Activated T-cell treated with anti-CD3 and anti-CD28 coated beads, Interleukin-2, amount 50 U/mL, for 4 hours (primary cell): ENCODE measurements at regions not wholly inside any gene's neighbourhood (a gene's known extent, or its start where the extent isn't known, plus 50 kb on each side); places are given as distances from the start of the nearest gene placed in this dataset.

Source experiments
- ATAC-seq, 2 donors: fragments of 200-7000 bp; cut with Tn5 transposase; one replicate each; pipeline ENCODE4 v1.10.0; 2021
- DNase-seq: peaks from one replicate; pipeline ENCODE4 v3.0.0-alpha.2; 2020
- H3K27me3 Mint-ChIP-seq: one replicate; pipeline ENCODE4 v1.8.0; 2021; ENCODE audit warnings: low read depth, mixed read lengths
- H3K36me3 Mint-ChIP-seq: one replicate; pipeline ENCODE4 v1.8.0; 2022; ENCODE audit warnings: mixed read lengths; ENCODE audit not compliant: insufficient read depth
- H3K4me1 Mint-ChIP-seq: one replicate; pipeline ENCODE4 v1.8.0; 2021; ENCODE audit warnings: low read depth, mixed read lengths
- H3K4me3 Mint-ChIP-seq: one replicate; pipeline ENCODE4 v1.8.0; 2021; ENCODE audit warnings: mild to moderate bottlenecking, moderate library complexity, mixed read lengths
- H3K9me3 Mint-ChIP-seq: one replicate; pipeline ENCODE4 v1.8.0; 2021; ENCODE audit warnings: mixed read lengths

DNA sequence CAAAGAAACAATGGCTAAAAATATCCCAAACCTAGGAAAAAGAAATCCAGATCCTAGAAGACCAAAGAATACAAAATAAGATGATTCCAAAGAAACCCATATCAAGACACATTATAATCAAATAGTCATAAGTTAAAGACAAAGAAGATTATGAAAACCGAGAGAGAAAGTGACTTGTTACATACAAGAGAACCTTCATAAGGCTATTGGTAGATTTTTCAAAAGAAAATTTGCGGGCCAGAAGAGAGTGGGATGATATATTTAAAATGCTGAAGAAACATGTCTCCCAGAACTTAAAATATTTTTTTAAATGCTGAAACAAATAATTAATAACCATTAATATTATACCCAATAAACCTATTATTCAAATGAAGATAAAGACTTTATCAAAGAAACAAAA lies 687.3 kb downstream of the TLE4 start:
- H3K36me3 Mint-ChIP-seq = peaks cover 4% of the 10 kb centered on the region
- H3K27me3 Mint-ChIP-seq = no peaks in the 10 kb centered on the region
- peaks cover 23% of the 10 kb centered on the region for H3K9me3 Mint-ChIP-seq
- DNase-seq (no peak), ATAC-seq (no peak)
- no peak overlapping the region for H3K4me3 Mint-ChIP-seq
- H3K4me1 Mint-ChIP-seq = no peaks in the 10 kb centered on the region

DNA sequence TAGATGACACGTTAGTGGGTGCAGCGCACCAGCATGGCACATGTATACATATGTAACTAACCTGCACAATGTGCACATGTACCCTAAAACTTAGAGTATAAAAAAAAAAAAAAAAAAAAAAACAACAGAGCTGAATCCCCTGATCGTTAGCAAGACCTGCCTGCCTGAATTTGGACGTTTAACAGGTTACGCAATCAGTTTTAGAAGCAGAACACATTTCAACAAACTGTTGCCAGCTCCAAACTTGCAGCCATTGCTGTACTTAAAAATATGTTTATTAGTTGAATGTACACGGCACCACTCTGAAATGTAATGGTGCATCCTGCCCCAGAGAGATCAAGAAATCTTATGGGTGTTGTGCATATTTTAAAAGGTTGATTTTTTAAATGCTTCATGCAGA lies 680.0 kb downstream of the TLE4 start:
- no peaks in the 10 kb centered on the region for H3K4me1 Mint-ChIP-seq
- H3K4me3 Mint-ChIP-seq = no peak overlapping the region
- H3K36me3 Mint-ChIP-seq = no peaks in the 10 kb centered on the region
- H3K9me3 Mint-ChIP-seq = peaks cover 9% of the 10 kb centered on the region
- no peaks in the 10 kb centered on the region for H3K27me3 Mint-ChIP-seq
- ATAC-seq (no peak), DNase-seq (no peak)

DNA sequence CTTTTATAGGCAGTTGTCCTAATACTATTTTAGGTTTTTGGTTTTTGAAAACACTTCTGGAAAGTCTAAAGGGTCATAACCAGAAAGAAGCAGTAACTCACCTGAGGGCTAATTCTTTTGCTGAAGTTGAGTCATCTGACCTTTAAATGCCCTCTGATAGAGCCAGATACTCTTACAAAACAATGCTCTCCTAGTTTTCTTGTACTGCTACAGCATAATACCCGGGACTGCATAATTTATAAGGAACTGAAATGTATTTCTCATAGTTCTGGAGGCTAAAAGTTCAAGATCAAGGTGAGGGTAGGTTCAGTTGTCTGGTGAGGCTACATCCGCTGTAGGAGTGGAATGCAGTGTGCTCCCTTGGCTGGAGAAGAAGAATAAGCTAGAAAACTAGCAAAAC lies 670.3 kb downstream of the TLE4 start:
- ATAC-seq (no peak), DNase-seq (no peak)
- no peaks in the 10 kb centered on the region for H3K4me1 Mint-ChIP-seq
- no peaks in the 10 kb centered on the region for H3K27me3 Mint-ChIP-seq
- no peaks in the 10 kb centered on the region for H3K9me3 Mint-ChIP-seq
- no peak overlapping the region for H3K4me3 Mint-ChIP-seq
- H3K36me3 Mint-ChIP-seq = no peaks in the 10 kb centered on the region

DNA sequence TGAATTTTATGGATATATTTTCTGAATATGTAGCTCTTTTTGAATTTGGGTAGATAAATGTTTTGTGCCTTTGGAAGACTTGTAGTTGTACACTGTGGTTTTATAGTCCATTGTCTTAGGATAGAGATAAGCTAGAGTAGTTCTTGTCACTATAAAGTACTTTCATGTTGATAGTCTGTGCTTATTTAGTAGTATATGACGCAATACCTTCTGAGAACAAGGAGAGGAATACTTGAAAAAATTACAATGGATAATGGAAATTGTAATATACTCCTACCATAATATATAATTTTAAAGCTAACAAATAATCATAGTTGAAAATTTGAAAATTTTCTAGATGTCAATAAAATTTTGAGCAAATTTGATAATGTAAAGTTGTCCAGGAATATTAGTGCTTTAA lies 664.0 kb downstream of the TLE4 start:
- no peaks in the 10 kb centered on the region for H3K27me3 Mint-ChIP-seq
- ATAC-seq (no peak), DNase-seq (no peak)
- no peaks in the 10 kb centered on the region for H3K36me3 Mint-ChIP-seq
- no peaks in the 10 kb centered on the region for H3K4me1 Mint-ChIP-seq
- no peak overlapping the region for H3K4me3 Mint-ChIP-seq
- peaks cover 4% of the 10 kb centered on the region for H3K9me3 Mint-ChIP-seq

DNA sequence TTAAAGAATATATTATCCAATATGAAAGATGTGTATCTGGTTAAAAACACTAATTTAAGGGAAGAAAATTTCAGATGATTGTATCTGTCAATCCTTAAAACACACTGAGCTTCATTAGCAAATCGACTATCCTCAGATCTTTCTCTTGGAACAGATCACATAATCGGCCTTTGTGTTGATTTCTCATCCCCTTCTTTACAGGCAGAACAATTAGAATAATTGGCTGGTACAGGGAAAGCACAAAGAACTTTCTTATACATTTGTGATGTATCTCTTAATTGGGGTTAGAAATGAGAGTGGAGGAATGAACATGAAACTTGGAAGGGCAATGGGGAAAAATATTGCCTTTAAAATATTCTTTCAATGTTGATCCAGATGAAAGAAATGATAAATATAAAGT lies 662.1 kb downstream of the TLE4 start:
- DNase-seq = no peak
- Mint-ChIP-seq H3K27me3 (no peaks in the 10 kb centered on the region), H3K36me3 (no peaks in the 10 kb centered on the region), H3K4me1 (no peaks in the 10 kb centered on the region), H3K4me3 (no peak overlapping the region), H3K9me3 (peaks cover 4% of the 10 kb centered on the region)
- ATAC-seq = no peak

DNA sequence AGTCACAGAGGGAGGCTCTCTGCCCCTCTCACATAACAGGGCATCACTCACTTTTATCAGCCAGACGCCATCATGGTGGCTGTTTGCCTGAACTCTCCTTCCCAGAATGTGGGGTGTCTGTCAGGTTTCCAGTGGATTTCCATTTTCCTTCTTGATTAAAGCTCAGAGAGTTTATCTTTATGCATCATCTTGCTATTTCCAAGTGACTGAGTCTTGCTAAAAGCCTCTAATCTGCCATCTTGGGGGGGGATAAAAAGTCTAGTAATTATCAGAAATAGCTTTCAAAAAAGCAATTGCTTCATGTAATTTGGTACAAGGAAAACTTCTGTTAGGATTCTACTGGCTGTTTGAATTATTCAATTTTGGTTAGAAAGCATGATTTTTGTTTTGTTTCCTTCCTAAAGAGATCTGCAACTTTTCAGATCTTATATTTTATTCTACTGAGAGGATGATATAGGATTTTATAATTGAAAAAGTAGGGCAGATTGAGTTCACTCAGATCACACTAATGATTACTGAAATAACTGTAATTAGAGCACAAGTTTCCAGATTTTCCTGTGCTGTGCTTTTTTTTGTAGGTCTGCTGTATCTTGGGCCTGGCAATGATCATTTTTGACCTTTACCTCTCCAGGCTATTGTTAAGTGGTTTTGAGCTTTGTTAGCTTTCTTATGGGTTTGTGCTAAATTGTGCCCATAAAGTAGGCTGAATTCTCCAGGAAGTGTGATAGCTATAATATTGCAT lies 661.5 kb downstream of the TLE4 start:
- no peaks in the 10 kb centered on the region for H3K4me1 Mint-ChIP-seq
- peaks cover 4% of the 10 kb centered on the region for H3K9me3 Mint-ChIP-seq
- no peaks in the 10 kb centered on the region for H3K36me3 Mint-ChIP-seq
- ATAC-seq = no peak
- H3K4me3 Mint-ChIP-seq = no peak overlapping the region
- no peaks in the 10 kb centered on the region for H3K27me3 Mint-ChIP-seq
- no peak for DNase-seq

DNA sequence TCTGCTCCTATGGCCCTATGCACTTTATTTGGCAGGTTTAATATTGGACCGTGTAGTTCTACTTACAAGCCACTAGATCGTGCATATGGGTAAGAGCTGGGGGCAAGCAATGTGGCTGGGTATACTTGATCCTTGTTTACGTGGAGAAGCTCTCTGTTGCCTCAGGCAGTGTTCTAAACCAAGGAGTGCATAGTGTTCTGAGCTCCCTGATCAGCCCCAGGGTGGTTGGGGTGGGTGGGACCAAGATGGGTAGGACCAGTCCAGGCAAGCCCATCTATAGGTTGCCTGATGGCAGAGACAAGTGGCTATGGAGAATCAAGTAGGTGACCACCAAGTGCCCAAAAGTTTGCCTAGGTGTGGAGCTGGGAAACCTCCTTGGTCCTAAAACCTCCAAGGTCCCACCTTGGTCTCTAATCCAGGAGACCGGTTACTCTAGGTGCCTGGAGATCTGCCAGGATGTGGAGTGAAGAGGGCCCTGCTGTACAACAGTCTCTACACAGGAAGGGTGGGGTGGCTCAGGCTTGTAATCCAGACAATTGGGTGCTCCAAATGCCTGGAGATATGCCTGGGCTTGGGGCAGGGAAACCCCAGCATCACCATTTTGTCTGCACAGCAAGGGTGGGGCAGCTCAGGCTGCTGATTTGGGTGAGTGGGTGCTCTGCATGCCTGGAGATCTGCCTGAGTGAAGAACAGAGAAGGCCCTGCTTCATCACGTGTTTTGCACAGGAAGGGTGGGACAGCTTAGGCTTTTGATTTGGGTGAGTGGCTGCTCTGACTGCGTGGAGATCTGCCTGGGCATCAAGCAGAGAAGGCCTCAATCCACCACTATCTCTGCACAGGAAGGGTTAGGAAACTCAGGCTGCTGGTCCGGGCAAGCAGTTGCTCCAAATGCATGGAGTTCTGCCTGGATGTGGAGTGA lies 659.8 kb downstream of the TLE4 start:
- Mint-ChIP-seq H3K36me3 (no peaks in the 10 kb centered on the region), H3K9me3 (peaks cover 2% of the 10 kb centered on the region), H3K27me3 (no peaks in the 10 kb centered on the region), H3K4me1 (no peaks in the 10 kb centered on the region), H3K4me3 (no peak overlapping the region)
- DNase-seq (no peak), ATAC-seq (no peak)

DNA sequence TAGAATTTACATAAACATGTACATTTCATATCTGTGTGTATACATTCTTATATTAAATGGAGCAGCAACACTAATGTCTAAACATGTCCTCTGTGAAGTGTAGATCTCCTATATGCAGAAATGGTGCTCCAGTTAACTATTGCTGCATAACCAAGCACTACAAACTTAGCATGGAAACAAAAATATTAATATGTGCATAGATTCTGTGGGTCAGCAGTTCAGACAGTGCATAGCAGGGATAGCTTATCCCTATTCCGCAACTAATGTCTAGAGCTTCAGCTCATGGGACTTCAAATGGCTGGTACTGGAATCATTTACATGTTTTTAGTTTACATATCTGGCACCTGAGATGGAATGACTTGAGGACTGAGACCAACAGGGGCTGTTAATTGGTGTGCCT lies 652.1 kb downstream of the TLE4 start:
- DNase-seq (no peak), ATAC-seq (no peak)
- no peaks in the 10 kb centered on the region for H3K27me3 Mint-ChIP-seq
- no peaks in the 10 kb centered on the region for H3K36me3 Mint-ChIP-seq
- no peak overlapping the region for H3K4me3 Mint-ChIP-seq
- H3K4me1 Mint-ChIP-seq = no peaks in the 10 kb centered on the region
- H3K9me3 Mint-ChIP-seq = no peaks in the 10 kb centered on the region

DNA sequence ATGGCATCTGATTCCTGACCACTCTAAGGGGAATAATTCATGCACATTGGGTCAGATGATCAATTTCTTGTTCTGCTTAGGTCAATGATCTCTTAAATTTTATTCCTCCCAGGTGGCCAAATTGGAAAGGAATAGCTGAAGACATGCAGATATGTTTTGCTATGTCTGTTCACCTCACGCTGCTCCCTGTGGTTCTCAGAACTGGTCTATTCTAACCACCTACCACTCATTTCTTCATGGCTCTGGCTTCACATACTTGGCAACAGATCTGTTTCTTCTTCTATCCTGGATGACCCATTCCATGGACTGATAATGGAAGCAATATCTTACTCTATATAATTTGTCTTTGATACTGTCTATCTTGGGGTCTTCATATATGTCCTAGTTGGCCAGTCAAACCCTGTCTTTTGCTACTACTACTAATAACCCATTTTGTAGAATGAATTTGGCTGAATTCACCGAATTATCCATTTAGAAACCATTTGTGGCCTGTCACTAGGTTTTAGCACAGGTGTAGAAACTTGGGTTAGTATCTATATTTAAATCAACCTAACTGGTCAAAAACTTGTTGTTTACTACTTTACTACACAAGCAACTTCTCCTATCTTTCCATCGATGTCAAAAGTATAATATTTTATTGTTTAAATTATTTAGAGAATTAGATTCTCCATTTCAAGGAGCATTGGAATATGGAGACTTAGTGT lies 650.9 kb downstream of the TLE4 start:
- H3K9me3 Mint-ChIP-seq = no peaks in the 10 kb centered on the region
- H3K4me1 Mint-ChIP-seq = no peaks in the 10 kb centered on the region
- no peaks in the 10 kb centered on the region for H3K27me3 Mint-ChIP-seq
- no peak for ATAC-seq
- H3K4me3 Mint-ChIP-seq = no peak overlapping the region
- no peak for DNase-seq
- no peaks in the 10 kb centered on the region for H3K36me3 Mint-ChIP-seq

DNA sequence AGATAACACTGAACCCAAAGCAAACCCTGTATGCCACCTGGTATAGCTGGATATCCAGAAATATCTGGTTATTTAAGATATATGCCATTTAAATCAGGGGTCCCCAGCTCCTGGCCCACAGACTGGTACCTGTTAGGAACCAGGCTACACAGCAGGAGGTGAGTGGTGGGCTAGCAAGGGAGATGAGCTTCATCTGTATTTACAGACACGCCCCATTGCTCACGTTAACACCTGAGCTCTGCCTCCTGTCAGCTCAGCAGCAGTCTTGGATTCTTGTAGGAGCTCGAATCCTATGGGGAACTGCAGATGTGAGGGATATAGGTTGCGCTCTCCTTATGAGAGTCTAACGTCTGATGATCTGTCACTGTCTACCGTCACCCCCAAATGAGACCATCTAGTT lies 646.6 kb downstream of the TLE4 start:
- Mint-ChIP-seq H3K4me1 (no peaks in the 10 kb centered on the region), H3K9me3 (no peaks in the 10 kb centered on the region), H3K4me3 (no peak overlapping the region), H3K36me3 (no peaks in the 10 kb centered on the region), H3K27me3 (no peaks in the 10 kb centered on the region)
- ATAC-seq (no peak), DNase-seq (no peak)

DNA sequence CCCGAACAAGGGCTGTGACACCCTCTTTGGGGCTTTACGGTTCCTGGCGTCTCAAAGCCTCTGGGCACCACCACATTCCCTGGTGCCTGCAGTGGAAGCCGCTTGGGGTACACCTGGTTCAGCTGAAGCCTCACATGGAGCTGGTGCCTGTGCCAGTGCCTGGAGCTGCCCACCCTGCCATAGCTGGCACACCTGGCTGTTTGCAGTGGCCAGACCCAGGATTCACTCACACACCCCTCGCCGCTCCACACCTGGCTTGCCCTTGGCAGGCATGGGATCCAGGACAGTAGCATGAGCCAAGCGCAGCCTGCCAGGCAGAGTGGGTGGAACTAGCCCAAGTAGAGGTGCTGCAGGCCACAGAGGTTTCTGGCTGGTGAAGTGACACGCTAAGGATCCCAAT lies 641.8 kb downstream of the TLE4 start:
- ATAC-seq (no peak), DNase-seq (no peak)
- Mint-ChIP-seq H3K4me3 (no peak overlapping the region), H3K36me3 (no peaks in the 10 kb centered on the region), H3K9me3 (peaks cover 7% of the 10 kb centered on the region), H3K27me3 (no peaks in the 10 kb centered on the region), H3K4me1 (no peaks in the 10 kb centered on the region)

DNA sequence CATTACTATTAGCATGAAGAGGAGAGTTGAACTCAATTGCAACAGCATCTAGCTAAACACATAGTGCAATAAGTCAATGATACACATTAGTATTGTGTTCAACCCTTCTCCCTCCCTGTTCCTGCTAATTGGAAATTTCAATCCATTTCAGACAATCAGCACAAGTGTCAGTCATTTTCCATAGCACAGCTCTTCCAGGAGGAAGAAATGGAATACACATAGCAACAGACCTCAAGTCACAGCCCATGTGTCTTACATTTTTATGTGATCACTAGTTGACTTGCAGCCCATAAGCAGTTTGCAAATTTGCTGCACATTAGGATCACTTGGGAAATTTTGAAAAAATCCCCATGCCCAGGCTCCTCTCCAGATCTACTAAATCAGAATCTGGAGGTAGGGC lies 636.9 kb downstream of the TLE4 start:
- Mint-ChIP-seq H3K4me3 (no peak overlapping the region), H3K9me3 (peaks cover 13% of the 10 kb centered on the region), H3K4me1 (no peaks in the 10 kb centered on the region), H3K27me3 (no peaks in the 10 kb centered on the region), H3K36me3 (no peaks in the 10 kb centered on the region)
- no peak for ATAC-seq
- DNase-seq = no peak

DNA sequence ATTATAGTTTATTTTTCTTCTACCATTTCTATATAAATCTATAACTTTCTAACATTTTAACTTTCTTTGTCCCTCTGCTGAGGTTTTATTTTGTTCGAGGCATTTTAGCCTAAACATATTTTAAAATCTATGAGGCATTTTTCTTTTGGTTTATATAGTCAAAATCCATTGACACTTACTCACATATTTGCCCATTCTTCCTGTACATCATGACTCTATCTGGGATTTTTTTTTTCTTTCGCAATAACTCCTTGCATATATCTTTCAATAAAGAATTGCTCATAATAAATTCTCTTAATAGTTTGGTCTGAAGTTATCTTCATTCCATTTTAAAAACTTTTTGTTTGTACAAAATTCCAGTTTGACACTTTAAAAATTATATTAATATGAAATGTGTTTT lies 632.3 kb downstream of the TLE4 start:
- H3K4me3 Mint-ChIP-seq = no peak overlapping the region
- DNase-seq (no peak), ATAC-seq (no peak)
- no peaks in the 10 kb centered on the region for H3K27me3 Mint-ChIP-seq
- no peaks in the 10 kb centered on the region for H3K36me3 Mint-ChIP-seq
- H3K9me3 Mint-ChIP-seq = peaks cover 5% of the 10 kb centered on the region
- H3K4me1 Mint-ChIP-seq = no peaks in the 10 kb centered on the region

DNA sequence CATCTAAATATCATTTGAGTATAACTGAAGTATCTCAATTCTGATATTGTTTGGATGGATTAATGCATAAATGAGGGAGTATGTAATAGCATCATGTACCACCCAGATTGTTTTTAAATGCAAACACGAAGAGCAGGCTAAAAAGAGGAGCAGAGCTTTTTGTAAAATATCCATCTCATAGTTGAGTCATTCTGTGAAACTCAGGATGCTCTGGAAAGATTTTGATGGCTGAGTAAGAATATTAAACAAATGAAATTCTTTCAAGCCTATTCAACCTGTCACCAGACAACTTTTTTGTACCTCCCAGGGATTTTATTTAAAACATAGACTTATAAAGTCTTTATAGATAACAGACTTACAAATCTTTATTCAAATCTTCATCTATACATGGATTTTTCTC lies 625.9 kb downstream of the TLE4 start:
- DNase-seq (no peak), ATAC-seq (no peak)
- no peaks in the 10 kb centered on the region for H3K9me3 Mint-ChIP-seq
- no peaks in the 10 kb centered on the region for H3K36me3 Mint-ChIP-seq
- H3K27me3 Mint-ChIP-seq = no peaks in the 10 kb centered on the region
- H3K4me1 Mint-ChIP-seq = no peaks in the 10 kb centered on the region
- no peak overlapping the region for H3K4me3 Mint-ChIP-seq

DNA sequence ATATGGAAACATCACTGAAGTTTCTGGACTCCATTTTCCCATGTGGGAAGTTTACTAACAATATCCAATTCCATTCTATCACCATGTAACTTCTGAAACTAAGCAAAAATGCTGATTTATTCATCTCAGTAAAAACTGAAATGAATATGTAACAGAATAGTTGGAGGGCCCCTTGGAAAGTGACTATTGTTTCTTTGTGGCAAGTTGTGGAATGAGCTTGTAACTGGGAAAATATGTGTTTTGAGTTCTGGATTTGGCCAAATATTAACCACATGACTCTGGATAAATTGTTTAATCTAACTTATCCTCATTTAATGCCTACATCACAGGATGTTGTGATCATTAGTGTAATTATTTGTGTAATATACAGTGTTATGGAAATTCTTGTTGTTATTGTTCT lies 619.3 kb downstream of the TLE4 start:
- no peaks in the 10 kb centered on the region for H3K27me3 Mint-ChIP-seq
- H3K4me1 Mint-ChIP-seq = no peaks in the 10 kb centered on the region
- no peaks in the 10 kb centered on the region for H3K9me3 Mint-ChIP-seq
- no peaks in the 10 kb centered on the region for H3K36me3 Mint-ChIP-seq
- H3K4me3 Mint-ChIP-seq = no peak overlapping the region
- DNase-seq = no peak
- ATAC-seq = no peak
